IMR-90 (cell line): ENCODE measurements at regions not wholly inside any gene's neighbourhood (a gene's known extent, or its start where the extent isn't known, plus 50 kb on each side); places are given as distances from the start of the nearest gene placed in this dataset.

Experiments
- ATAC-seq: fragments of 200-7000 bp; cut with Tn5 transposase; 2 replicates; pipeline ENCODE4 v1.9.1; 2020; ENCODE audit warnings: low read depth, mild to moderate bottlenecking, moderate library complexity
- BruUV-seq: library from RNA; stranded (reverse); fragments of 400-500 nt; replicated peaks from 2 replicates; lab custom pipeline; 2021; lab: Mats Ljungman, UMichigan
- CTCF ChIA-PET: fragments of 300-600 bp; formaldehyde crosslinking; extraction: SDS; loops from one replicate; lab custom pipeline; 2021; ENCODE audit warnings: antibody characterized with exemption; lab: Yijun Ruan, JAX
- POLR2A ChIA-PET: fragments of 300-600 bp; sonication (Branson Sonifier 250); formaldehyde crosslinking; loops from one replicate; lab custom pipeline; 2022; ENCODE audit warnings: antibody characterized with exemption; ENCODE audit not compliant: unreplicated experiment; lab: Charles Lee
- DNase-seq: peaks from one replicate; pipeline ENCODE4 v3.0.0; 2013
- H2AFZ ChIP-seq: replicated peaks from 2 replicates; pipeline ENCODE3; 2013; ENCODE audit warnings: low read length, mild to moderate bottlenecking; ENCODE audit not compliant: poor library complexity
- H2AK5ac ChIP-seq: 2 replicates; pipeline ENCODE4 v1.6.1; 2013; ENCODE audit warnings: low read depth, low read length, inconsistent platforms
- H2AK9ac ChIP-seq: replicated peaks from 2 replicates; pipeline ENCODE3; 2013; ENCODE audit warnings: mild to moderate bottlenecking, low read depth, low read length, moderate library complexity; ENCODE audit not compliant: poor library complexity
- H2BK120ac ChIP-seq: 2 replicates; pipeline ENCODE4 v1.6.1; 2013; ENCODE audit warnings: low read depth, low read length, inconsistent platforms
- H2BK15ac ChIP-seq: 3 replicates; pipeline ENCODE4 v1.6.1; 2013; ENCODE audit warnings: low read depth, low read length, inconsistent platforms
- H2BK20ac ChIP-seq: 2 replicates; pipeline ENCODE4 v1.6.1; 2013; ENCODE audit warnings: low read depth, mild to moderate bottlenecking, inconsistent platforms, low read length, moderate library complexity
- H2BK5ac ChIP-seq: 2 replicates; pipeline ENCODE4 v1.6.1; 2013; ENCODE audit warnings: mild to moderate bottlenecking, low read depth, low read length, inconsistent platforms; ENCODE audit not compliant: poor library complexity, severe bottlenecking
- H3K14ac ChIP-seq: replicated peaks from 2 replicates; pipeline ENCODE4 v1.6.1; 2013; ENCODE audit warnings: low read depth, low read length, inconsistent platforms
- H3K18ac ChIP-seq: 2 replicates; pipeline ENCODE4 v1.6.1; 2013; ENCODE audit warnings: low read depth, low read length, control low read depth
- H3K23ac ChIP-seq: 2 replicates; pipeline ENCODE4 v1.6.1; 2013; ENCODE audit warnings: low read depth, low read length, inconsistent platforms
- H3K27ac ChIP-seq: 2 replicates; pipeline ENCODE4 v1.5.1; 2013; ENCODE audit warnings: mild to moderate bottlenecking, control low read depth, low read length; ENCODE audit not compliant: insufficient read depth
- H3K27me3 ChIP-seq: 2 replicates; pipeline ENCODE4 v1.6.1; 2013; ENCODE audit warnings: low read length; ENCODE audit not compliant: control insufficient read depth, insufficient read depth
- H3K36me3 ChIP-seq: 2 replicates; pipeline ENCODE4 v1.6.1; 2013; ENCODE audit warnings: low read length, mixed read lengths; ENCODE audit not compliant: control insufficient read depth, insufficient read depth
- H3K4ac ChIP-seq: 2 replicates; pipeline ENCODE4 v1.6.1; 2013; ENCODE audit warnings: low read depth, low read length, inconsistent platforms
- H3K4me1 ChIP-seq: 2 replicates; pipeline ENCODE4 v1.6.1; 2013; ENCODE audit warnings: low read length, mixed read lengths; ENCODE audit not compliant: control insufficient read depth, insufficient read depth
- H3K4me2 ChIP-seq: 2 replicates; pipeline ENCODE4 v1.6.1; 2013; ENCODE audit warnings: low read depth, mild to moderate bottlenecking, control low read depth, low read length, moderate library complexity
- H3K4me3 ChIP-seq: 2 replicates; pipeline ENCODE4 v1.5.1; 2013; ENCODE audit warnings: low read depth, mild to moderate bottlenecking, control low read depth, low read length, moderate library complexity; ENCODE audit not compliant: insufficient read depth
- H3K56ac ChIP-seq: 2 replicates; pipeline ENCODE4 v1.6.1; 2013; ENCODE audit warnings: low read length, inconsistent platforms; ENCODE audit not compliant: insufficient read depth; ENCODE audit errors: extremely low read depth
- H3K79me1 ChIP-seq, 2 experiments: 2 replicates each; pipeline ENCODE4 v1.6.1; 2013; ENCODE audit warnings: low read length in 2 of 2, inconsistent platforms in 1 of 2, low read depth in 1 of 2
- H3K9ac ChIP-seq: 2 replicates; pipeline ENCODE4 v1.6.1; 2013; ENCODE audit warnings: low read depth, low read length, control low read depth
- H3K9me1 ChIP-seq: 2 replicates; pipeline ENCODE4 v1.6.1; 2013; ENCODE audit warnings: low read length, inconsistent platforms; ENCODE audit not compliant: insufficient read depth
- H3K9me3 ChIP-seq: 2 replicates; pipeline ENCODE4 v1.6.1; 2013; ENCODE audit warnings: low read length; ENCODE audit not compliant: control insufficient read depth, insufficient read depth
- H4K20me1 ChIP-seq: 2 replicates; pipeline ENCODE4 v1.6.1; 2013; ENCODE audit warnings: low read length, inconsistent platforms; ENCODE audit not compliant: insufficient read depth
- H4K5ac ChIP-seq: 2 replicates; pipeline ENCODE4 v1.6.1; 2013; ENCODE audit warnings: mild to moderate bottlenecking, low read depth, low read length, control low read depth
- H4K8ac ChIP-seq, 2 experiments: 2 replicates each; pipeline ENCODE4 v1.6.1; 2013; ENCODE audit warnings: low read depth in 2 of 2, low read length in 2 of 2, control low read depth in 1 of 2, inconsistent platforms in 1 of 2
- H4K91ac ChIP-seq: 2 replicates; pipeline ENCODE4 v1.6.1; 2013; ENCODE audit warnings: low read depth, low read length, inconsistent platforms; ENCODE audit not compliant: insufficient read depth
- BHLHE40 ChIP-seq: fragments of 150-350 bp; IDR thresholded peaks from 2 replicates; pipeline ENCODE4 v1.6.1; 2016; ENCODE audit warnings: mild to moderate bottlenecking, low read depth, low read length
- CEBPB ChIP-seq: IDR thresholded peaks from 2 replicates; pipeline ENCODE4 v1.6.1; 2012; ENCODE audit warnings: low read depth, low read length, improper control_type of control experiment
- CHD1 ChIP-seq: IDR thresholded peaks from 2 replicates; pipeline ENCODE4 v1.6.1; 2012; ENCODE audit warnings: low read depth, low read length, improper control_type of control experiment
- ELK1 ChIP-seq: fragments of 150-350 bp; IDR thresholded peaks from 2 replicates; pipeline ENCODE4 v1.6.1; 2016; ENCODE audit warnings: low read depth, mild to moderate bottlenecking, low read length, moderate library complexity, borderline replicate concordance
- FOS ChIP-seq: fragments of 150-350 bp; IDR thresholded peaks from 2 replicates; pipeline ENCODE4 v1.6.1; 2016; ENCODE audit warnings: low read depth, low read length
- MAFK ChIP-seq: IDR thresholded peaks from 2 replicates; pipeline ENCODE4 v1.6.1; 2012; ENCODE audit warnings: low read depth, low read length, improper control_type of control experiment
- MAZ ChIP-seq: IDR thresholded peaks from 2 replicates; pipeline ENCODE4 v1.6.1; 2012; ENCODE audit warnings: low read depth, mild to moderate bottlenecking, low read length, improper control_type of control experiment, moderate library complexity, borderline replicate concordance
- MXI1 ChIP-seq: IDR thresholded peaks from 2 replicates; pipeline ENCODE4 v1.6.1; 2012; ENCODE audit warnings: low read depth, mild to moderate bottlenecking, low read length, moderate library complexity, borderline replicate concordance
- NFE2L2 ChIP-seq: fragments of 150-350 bp; IDR thresholded peaks from 2 replicates; pipeline ENCODE4 v1.6.1; 2016; ENCODE audit warnings: low read depth, mild to moderate bottlenecking, low read length
- POLR2A ChIP-seq: IDR thresholded peaks from 2 replicates; pipeline ENCODE4 v1.6.1; 2012; ENCODE audit warnings: mild to moderate bottlenecking, low read depth, low read length
- RAD21 ChIP-seq: IDR thresholded peaks from 2 replicates; pipeline ENCODE4 v1.6.1; 2012; ENCODE audit warnings: low read length, improper control_type of control experiment
- RCOR1 ChIP-seq: IDR thresholded peaks from 2 replicates; pipeline ENCODE4 v1.6.1; 2012; ENCODE audit warnings: mild to moderate bottlenecking, low read length, improper control_type of control experiment; ENCODE audit not compliant: insufficient replicate concordance
- RFX5 ChIP-seq: IDR thresholded peaks from 2 replicates; pipeline ENCODE4 v1.8.0; 2012; ENCODE audit warnings: low read depth, mild to moderate bottlenecking, low read length, moderate library complexity
- SMC3 ChIP-seq: fragments of 150-350 bp; IDR thresholded peaks from 2 replicates; pipeline ENCODE4 v1.6.1; 2016; ENCODE audit warnings: low read depth, mild to moderate bottlenecking, antibody characterized with exemption, low read length, moderate library complexity
- WGBS, 2 experiments: methylation state at CpG; one replicate each; pipeline versions ENCODE4 v1.1.5 to v1.1.7; 2013; ENCODE audit warnings: missing lambda C conversion rate in 2 of 2; ENCODE audit not compliant: insufficient read length in 1 of 2; ENCODE audit errors: extremely low coverage in 2 of 2; 5-methylcytosine and 5-hydroxymethylcytosine counted together
- dilution Hi-C: fragments of 300-500 bp; cut with HindIII; formaldehyde crosslinking; loops from one replicate; pipeline ENCODE4 v1.14.3; 2018; ENCODE audit warnings: low sequenced_read_pairs; ENCODE audit not compliant: unreplicated experiment
- in situ Hi-C: fragments of 300-500 bp; cut with MboI; formaldehyde crosslinking; loops from 3 replicates; pipeline ENCODE4 v1.14.3; 2019; ENCODE audit warnings: low sequenced_read_pairs, inconsistent platforms, mixed read lengths
- intact Hi-C: fragments of 100-400 bp; cut with micrococcal nuclease; formaldehyde crosslinking; loops from 2 replicates; pipeline ENCODE4 v1.10.0; 2022
- TF ChIP-seq, protein P1 (sequence below): conservative IDR thresholded peaks from 2 replicates; pipeline ENCODE4 v1.5.1; 2012; ENCODE audit warnings: mild to moderate bottlenecking, low read depth, low read length, improper control_type of control experiment
- TF ChIP-seq, protein P2 (sequence below): fragments of 150-350 bp; IDR thresholded peaks from 2 replicates; pipeline ENCODE4 v1.6.1; 2017; ENCODE audit warnings: mild to moderate bottlenecking, antibody characterized with exemption, low read length, low read depth

DNA sequence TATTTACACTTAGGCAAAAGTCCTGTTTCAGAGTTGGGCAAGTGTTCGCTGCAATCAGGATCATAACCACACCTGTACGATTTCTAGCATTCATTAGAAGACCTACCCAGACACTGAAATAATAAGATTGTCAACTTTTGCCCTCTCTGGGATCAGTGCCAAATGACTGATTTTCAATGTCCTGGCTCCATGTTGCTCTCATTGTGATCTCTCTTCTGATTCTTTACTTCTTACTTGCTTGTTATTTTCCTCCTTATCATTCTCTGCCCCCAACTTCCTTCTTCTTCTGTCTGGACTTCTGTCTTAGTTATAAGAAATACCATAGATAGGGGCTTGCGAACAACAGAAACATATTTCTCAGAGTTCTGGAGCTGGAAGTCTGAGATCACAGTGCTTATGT is 94.4 kb upstream of the BMP2 start:
- no peak overlapping the region for H3K4me3 ChIP-seq
- H3K27ac ChIP-seq = no peak overlapping the region
- no peak for ATAC-seq
- ChIA-PET CTCF (no interaction called here), POLR2A (no interaction called here)
- dilution Hi-C loops (no loop called here), intact Hi-C loops (no loop called here), in situ Hi-C loops (no loop called here)
- H4K91ac ChIP-seq = no peak overlapping the region
- H3K27me3 ChIP-seq = no peaks in the 10 kb centered on the region
- no peak overlapping the region for H3K9ac ChIP-seq
- no peak overlapping the region for H3K4me2 ChIP-seq
- no peak overlapping the region for H3K4ac ChIP-seq
- TF ChIP-seq RFX5 (no peak), ELK1 (no peak), RCOR1 (no peak), NFE2L2 (no peak), MAZ (no peak), MAFK (no peak), CEBPB (no peak), RAD21 (no peak), CHD1 (no peak), POLR2A (no peak), SMC3 (no peak), BHLHE40 (no peak), MXI1 (no peak), FOS (no peak)
- TF ChIP-seq, protein P1, sequence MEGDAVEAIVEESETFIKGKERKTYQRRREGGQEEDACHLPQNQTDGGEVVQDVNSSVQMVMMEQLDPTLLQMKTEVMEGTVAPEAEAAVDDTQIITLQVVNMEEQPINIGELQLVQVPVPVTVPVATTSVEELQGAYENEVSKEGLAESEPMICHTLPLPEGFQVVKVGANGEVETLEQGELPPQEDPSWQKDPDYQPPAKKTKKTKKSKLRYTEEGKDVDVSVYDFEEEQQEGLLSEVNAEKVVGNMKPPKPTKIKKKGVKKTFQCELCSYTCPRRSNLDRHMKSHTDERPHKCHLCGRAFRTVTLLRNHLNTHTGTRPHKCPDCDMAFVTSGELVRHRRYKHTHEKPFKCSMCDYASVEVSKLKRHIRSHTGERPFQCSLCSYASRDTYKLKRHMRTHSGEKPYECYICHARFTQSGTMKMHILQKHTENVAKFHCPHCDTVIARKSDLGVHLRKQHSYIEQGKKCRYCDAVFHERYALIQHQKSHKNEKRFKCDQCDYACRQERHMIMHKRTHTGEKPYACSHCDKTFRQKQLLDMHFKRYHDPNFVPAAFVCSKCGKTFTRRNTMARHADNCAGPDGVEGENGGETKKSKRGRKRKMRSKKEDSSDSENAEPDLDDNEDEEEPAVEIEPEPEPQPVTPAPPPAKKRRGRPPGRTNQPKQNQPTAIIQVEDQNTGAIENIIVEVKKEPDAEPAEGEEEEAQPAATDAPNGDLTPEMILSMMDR = no peak
- TF ChIP-seq, protein P2, sequence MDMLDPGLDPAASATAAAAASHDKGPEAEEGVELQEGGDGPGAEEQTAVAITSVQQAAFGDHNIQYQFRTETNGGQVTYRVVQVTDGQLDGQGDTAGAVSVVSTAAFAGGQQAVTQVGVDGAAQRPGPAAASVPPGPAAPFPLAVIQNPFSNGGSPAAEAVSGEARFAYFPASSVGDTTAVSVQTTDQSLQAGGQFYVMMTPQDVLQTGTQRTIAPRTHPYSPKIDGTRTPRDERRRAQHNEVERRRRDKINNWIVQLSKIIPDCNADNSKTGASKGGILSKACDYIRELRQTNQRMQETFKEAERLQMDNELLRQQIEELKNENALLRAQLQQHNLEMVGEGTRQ = no peak
- H3K4me1 ChIP-seq = no peaks in the 10 kb centered on the region
- no peak overlapping the region for H4K8ac ChIP-seq
- H2BK20ac ChIP-seq = no peak overlapping the region
- H3K9me1 ChIP-seq = no peaks in the 10 kb centered on the region
- H2AFZ ChIP-seq = no peak overlapping the region
- no peak overlapping the region for H2AK5ac ChIP-seq
- H4K5ac ChIP-seq = no peak overlapping the region
- no CpG with 5 or more reads among the region's 3 CpGs for WGBS, 2 experiments
- no peak overlapping the region for H3K14ac ChIP-seq
- no peak for DNase-seq
- no peaks in the 10 kb centered on the region for H3K36me3 ChIP-seq
- H2BK120ac ChIP-seq = no peak overlapping the region
- H3K23ac ChIP-seq = no peak overlapping the region
- no peak overlapping the region for H3K56ac ChIP-seq
- no peak overlapping the region for H3K18ac ChIP-seq
- H2BK5ac ChIP-seq = no peak overlapping the region
- BruUV-seq = no TSS peak
- no peaks in the 10 kb centered on the region for H4K20me1 ChIP-seq
- no peak overlapping the region for H2BK15ac ChIP-seq
- H2AK9ac ChIP-seq = no peak overlapping the region
- H3K79me1 ChIP-seq = no peaks in the 10 kb centered on the region
- no peaks in the 10 kb centered on the region for H3K9me3 ChIP-seq
